HG03354 (cell line): ENCODE measurements at regions not wholly inside any gene's neighbourhood (a gene's known extent, or its start where the extent isn't known, plus 50 kb on each side); places are given as distances from the start of the nearest gene placed in this dataset.

Source experiments
- ATAC-seq: cut with Tn5 transposase; IDR thresholded peaks from one replicate; pipeline ENCODE4 v1.9.1; 2021; ENCODE audit warnings: mild to moderate bottlenecking; ENCODE audit not compliant: unreplicated experiment, poor library complexity, severe bottlenecking

DNA sequence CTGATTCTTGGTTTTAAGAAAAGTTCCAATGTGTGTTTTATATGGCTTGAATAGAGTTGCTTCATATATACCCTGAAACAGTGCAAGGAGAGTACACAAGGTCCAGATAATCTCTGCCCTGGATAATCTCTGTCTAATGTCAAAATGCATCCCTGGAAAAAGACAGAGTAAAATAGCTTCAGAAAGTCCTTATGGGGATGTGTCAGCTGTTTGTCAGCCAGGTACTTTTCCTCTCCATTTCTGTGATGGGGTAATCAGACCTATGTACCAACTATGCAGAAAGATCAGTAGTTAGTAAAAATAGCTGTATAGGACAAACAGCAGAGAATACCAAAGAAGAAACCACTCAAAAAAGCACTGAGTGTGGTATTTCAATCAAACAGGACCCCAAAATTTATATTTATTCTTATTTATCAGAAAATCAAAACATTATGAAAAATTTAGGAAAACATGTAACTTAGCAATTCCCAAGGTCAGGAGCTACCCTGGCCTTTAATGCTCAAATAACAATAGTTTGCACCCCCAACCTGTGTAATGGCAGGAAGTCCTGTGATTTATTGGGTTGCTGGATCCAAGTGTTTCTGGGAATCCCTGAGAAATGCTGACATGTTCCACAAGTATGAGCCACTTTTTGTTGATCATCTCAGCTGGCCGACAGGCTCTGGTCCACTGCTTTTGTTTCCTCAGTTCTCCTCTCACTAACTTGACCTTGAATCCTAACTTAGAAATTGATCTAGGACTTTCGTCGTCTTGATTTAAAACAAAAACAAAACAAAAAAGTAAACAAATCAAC, 69.6 kb downstream of the MDH1 start:
- no peak for ATAC-seq

DNA sequence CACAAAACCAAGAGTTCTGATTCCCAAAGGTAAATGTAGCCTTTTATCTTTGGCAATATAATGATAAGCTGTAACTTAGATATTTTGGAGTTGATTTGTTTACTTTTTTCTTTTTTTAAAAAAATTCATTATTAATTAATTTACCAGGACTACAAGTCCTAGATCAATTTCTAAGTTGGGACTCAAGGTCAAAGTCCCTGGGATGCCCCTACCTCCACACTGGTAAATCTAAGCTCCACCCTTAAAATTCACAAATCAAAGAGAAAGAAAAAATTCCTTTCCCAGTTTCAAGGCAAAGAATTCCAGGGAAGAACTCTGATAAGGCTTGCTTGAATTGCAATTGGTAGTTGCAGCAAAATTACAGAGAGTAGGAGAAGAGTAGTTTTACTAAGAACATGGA, 71.3 kb downstream of the MDH1 start:
- no peak for ATAC-seq

DNA sequence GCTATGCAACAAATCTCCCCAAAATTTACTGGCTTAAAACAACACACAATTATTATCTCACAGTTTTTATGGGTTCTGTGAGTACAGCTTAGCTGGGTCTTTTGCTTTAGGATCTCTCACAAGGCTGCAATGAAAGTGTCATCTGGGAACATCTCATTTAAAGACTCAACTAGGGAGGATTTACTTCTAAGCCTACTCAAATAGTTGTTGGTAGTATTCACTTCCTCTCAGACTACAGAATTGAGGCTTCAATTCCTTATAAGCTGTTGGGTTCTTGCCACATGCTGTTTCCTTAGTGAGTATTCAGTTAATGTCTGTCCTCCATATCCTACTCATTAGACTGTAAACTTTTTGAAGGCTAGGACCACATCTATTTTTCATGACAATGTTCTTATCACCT, 72.3 kb downstream of the MDH1 start:
- ATAC-seq: no peak

DNA sequence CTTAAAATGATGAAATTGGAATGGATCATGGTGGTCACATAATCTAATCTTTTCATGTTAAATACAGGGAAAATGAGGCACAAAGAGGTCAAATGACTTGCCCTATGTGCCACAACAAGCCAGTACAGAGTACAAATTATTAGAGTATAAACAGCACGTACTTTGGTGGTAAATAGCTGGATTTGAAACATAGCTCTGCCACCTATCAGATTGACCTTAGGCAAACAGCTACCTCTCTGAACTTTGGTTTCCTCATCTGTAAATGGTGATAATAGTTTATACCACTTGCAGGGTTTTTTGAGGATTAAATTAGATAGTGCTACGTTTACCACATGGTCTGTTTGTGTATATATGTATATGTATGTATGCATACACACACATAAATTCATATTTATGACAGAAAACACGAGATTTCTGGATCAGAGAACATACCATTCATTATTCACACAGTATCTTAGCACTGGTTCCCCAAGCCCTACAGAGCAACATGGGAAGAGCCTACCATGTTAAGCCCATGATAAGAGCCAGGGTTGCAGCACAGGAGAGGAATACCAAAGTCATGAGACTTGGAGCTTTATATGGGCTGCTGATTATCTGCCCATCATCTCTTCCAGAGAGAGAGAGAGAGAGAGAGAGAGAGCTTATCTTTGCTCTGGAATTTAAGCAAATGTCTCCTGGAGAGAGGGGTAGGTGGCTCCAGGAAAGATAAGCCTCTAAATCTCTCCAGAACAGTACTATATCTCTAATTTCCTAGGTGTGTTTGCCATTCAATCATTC, 73.5 kb downstream of the MDH1 start:
- no peak for ATAC-seq

DNA sequence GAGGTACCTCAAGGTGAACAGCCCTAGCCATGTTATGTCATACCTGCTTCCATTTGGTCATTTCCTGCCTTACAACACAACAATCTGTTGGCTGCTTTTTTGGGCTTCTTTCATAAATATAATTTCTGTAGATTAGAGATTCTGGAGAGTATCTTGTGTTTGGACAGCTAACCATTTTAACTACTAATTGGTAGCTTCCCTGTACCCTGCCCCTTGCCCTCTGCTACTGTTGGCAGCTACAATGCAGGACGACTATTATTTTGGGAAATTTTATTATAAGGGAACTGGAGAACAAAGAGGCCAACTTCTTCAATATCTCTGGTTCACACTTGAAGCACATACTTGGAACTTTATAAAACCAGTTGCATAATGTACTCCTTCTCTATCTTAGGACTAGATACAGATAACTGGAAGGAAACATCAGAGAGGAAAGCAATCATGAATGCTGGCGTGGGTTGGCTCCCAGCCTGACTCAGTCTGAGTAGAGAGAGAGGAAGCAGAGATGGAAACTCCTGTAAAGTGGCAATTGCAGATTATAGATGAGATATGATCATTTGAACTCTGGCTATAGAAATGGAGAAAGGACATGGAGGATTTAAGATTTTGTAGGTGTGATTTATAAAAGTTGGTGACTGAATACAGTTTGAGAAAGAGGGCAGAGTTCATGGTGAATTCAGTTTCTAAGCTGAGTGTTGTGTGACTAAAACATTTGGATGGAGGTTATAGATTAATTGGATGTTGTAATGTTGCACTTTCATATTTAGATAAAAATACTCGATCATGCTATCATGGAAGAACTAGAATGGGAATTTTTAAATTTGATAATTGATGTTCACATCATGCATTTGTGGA, 74.5 kb downstream of the MDH1 start:
- ATAC-seq: no peak

DNA sequence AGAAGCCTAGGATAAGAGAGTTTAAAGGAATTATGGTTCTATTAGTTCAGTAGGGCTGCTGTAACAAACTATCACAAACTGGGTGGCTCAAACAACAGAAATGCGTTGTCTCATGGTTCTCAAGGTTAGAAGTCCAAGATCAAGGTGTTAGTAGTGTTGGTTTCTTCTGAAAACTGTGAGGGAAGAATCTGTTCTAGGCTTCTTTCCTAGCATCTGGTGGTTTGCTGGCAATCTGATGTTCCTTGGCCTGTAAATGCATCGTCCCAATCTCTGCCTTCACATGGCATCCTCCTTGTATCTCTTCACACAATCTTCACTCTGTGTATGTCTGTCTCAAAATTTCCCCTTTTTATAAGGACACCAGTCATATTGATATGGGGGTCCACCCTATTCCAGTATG, 76.3 kb downstream of the MDH1 start:
- ATAC-seq: no peak

DNA sequence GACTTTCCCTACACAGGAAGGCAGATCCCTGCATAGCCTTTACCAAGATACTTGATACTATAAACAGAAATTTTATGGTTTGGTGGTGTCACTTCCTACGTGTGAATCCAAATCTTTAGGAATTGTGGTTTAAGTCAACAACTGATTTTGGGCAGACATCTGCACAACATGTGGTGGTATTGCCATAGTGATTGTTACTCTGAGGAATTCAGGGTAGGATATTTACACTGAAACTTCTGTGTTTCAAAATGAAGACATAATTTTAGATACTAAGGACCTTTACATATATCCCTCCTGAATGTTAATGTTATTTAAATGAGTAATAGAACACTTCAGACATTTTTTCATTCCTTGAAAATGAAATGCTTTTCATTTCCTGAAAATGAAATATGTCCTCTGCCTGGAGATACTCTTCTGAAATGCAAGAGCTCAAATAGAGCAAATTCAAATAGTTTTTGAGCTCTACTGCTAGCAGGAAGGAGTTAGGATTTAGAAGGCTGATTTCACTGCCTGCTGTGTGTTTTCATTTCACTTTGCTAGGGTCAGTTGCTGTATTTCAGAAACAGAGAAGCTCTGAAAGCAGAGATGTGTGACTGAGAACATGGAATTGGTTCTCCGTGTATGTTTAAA, 77.2 kb downstream of the MDH1 start:
- no peak for ATAC-seq

DNA sequence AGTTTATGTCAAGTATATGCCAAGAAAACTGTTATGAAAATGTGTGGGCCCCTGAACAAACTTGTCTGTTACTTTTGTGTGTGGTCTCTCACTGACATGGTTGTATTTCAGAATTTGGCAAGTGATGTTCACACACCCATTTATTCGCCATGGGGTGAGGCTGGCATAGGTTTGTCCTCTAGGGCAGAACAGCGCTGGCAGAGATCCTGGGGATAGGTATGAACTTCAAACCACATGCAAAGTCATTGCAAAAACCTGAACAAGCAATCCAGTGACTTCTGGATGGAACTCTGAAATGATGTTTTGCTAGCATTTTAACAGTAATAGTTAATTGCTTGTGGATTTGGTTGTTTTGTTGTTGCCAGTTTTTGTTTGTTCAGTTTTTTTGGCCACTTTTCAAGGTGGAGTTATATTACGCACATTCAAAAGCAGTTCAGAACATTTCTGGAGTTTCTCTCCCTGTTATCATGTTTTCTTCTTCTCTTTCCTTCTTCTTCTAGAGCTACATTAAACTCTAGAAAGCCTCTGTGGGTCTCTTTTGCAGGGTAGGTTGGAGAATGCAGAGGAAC, 78.5 kb downstream of the MDH1 start:
- ATAC-seq: no peak

DNA sequence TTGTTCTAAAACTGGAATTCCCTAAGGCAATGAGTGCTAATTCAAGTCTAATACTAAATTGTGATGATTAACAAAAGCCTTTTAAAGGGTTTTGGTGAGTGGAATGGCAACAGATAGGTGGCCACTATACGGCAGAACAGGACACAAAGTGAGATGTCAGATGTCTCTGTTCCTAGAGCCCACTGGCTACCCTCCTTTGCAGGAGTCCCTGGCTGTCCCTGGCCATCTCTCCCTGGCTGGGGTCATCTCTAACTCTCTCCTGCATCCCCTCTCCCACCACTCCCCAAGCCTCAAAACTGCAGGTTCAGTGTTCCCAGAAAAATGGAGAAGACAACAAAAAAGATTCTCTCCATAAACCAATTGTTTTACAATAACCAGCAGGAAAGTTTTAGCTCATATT, 79.2 kb downstream of the MDH1 start:
- no peak for ATAC-seq

DNA sequence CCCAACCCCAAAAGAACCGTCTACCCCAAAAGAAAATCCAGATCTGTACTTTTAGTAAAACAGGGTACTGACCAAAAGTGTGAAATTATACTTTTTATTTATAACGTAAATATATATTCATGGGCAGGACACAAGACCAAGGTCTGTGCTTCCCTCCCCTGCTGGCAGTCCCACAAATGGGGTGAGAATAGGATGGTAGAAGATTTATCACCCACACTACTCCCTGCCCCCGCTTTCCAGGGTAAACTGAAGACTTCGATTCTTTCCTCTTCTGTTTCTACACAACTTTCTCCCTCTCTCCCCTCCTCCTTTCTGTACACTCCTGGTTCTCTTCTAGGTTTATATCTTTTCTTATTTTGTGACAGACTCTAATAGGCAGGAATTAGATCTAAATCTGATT, 79.7 kb downstream of the MDH1 start:
- no peak for ATAC-seq

DNA sequence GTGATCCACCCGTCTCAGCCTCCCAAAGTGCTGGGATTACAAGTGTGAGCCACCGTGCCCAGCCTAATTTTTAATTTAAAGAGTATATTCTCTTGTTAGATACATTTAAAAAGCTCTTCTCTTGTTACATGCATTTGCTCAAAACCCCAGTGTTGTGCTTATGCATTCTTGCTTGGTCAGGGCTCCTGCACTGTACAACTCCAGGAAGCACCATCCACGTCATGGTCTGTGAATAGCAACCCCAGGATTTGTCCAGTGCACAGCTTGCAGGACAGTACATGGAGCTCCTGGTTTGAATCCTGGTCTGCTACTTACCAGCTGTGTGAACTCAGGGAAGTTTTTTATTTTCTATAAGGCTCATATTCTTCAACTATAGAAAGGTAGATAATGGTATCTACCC, 80.8 kb downstream of the MDH1 start:
- no peak for ATAC-seq

DNA sequence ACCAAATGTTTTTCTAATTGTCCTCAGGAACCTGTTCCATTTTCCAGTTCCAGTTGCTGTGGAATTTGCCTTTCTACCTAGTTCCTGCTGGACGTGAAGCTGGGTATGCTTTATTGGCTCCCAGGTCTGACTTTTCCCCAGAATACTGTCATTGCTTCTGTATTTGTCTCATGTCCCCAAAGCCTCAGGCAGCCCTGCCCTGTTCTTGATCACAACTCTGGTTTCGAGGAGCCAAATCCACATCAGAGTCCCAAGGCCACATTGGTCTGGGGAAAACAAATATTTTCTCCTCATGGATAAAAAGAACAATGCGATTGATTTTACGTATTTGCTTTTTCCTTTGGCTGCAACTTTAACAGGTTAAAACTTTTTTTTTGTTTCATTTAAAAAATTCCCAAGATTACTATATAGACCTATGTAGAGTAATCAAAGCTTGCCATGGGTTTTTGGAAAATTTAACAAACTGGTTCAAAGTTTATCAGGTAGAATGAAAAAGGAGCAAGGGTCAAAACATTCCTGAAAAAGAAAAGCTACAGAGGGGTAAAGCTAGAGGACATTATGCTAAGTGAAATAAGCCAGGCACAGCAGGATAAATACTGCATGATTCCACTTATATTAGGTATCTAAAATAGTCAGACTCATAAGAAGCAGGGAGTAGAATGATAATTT, 85.2 kb downstream of the MDH1 start:
- no peak for ATAC-seq

DNA sequence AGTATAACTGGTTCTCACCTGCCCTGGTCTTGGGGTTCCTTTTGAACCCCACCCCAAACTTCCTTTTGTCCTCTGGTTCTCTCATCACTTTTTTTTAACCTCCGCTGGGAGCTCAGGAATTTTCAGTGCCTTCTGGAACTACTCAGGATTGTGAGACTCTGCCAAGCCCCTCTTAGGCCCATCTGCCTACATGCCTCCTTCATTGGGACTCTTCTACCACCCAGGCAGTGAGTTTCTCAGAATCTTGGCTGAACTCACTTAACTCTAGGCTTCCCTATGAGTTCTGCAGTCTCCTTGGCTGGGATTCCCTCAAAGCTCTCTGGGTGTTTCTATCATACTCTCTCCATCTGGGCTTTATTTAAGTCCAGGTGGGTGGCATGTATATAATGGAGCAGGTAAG, 86.3 kb downstream of the MDH1 start:
- ATAC-seq: no peak

DNA sequence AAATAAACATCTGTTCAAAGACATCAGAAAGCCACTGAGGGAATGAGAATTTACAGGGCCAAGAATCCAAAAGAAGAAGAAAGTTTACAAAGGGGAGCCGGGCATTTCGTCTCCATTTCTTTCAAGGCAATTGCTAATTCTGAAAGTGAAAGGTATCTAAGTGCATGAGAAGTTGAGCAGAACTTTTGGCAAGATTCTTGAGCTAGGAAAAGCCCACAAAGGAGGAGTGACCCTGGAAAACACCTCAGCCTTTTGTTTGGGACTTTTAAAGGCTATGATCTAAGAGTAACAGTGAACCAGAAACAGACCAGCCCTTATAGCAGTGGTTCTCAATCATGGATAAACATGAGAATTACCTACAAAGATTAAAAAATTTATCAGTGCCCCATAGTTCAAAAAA, 87.4 kb downstream of the MDH1 start:
- ATAC-seq: no peak

DNA sequence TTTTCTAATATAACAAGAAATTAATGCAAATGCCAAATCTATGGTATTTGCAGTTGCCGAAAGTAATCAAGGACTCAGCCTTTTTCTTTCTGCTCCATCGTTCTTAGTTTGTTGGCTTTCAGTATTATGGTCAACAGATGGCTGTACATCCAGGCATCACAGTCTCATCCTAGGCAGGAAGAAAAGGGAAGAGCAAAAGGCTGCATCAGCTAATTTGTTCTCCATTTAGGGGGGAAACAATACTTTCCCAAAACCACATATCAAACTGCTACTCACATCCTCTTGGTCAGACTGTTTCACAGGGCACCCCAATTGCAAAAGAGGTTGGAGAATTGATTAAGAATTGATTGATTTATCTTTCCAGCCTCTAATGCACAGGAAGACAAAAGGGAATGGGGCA, 89.3 kb downstream of the MDH1 start:
- no peak for ATAC-seq

DNA sequence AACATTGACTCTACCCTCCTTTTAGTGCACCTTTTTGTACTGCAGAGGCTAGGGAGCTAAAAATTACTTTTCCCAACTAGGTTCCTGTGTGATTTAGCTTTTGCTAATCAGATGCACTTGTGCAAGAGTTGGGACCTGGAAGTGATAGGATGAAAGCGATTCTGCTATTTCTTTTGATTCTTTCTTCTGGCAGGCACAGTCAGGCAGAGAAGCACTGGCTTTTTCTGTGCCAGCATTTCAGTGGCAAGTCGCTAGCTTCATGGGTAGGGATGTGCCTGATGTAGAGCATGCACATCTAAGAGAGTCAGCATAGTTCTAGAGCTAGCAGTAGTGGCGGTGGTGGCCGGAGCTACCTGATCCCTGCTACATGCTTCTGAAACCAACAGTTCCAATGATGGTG, 89.8 kb downstream of the MDH1 start:
- no peak for ATAC-seq

DNA sequence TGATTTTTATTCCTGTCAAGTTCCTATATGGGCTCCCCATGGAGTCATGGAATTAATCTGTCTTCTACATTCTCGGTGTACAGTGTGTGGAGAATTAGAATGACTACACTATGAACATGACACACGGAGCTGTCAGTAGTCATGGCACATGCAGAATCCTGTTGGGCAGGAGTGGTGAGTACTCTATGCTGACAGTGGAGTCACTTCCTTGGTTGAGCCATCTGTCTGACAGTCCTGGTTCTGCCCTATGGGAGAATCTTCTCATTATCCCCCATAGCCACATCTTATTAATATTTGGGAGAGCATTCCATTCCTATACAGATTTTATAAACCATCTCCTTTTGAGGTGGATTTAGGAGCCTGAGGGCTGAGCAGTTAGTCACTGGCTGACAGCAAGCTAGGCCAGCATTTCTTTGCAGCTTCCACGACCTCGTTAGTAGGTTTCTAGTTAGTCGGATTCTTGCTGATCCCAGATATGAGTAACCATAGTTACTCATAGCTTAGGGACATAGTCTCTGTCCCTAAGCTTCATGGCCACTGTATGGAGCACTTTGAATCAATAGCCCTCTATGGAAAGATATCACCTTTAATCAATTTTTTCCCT, 90.6 kb downstream of the MDH1 start:
- no peak for ATAC-seq

DNA sequence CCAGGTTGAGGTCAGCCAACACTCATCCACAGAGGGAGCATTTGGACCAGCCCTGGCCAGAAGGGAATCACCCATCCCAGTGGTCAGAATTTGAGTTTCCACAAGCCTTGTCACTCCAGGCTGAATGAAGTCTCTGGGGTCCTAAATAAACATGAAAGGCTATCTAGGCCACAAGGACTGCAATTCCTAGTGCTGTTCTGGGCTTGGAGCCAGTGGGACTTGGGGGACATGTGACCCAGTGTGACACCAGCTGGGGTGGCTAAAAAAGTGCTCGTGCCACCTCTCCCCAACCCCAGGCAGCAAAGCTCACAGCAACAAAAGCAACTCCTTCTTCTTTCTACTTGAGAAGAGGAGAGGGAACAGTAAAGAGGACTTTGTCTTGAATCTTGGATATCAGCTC, 91.7 kb downstream of the MDH1 start:
- no peak for ATAC-seq

DNA sequence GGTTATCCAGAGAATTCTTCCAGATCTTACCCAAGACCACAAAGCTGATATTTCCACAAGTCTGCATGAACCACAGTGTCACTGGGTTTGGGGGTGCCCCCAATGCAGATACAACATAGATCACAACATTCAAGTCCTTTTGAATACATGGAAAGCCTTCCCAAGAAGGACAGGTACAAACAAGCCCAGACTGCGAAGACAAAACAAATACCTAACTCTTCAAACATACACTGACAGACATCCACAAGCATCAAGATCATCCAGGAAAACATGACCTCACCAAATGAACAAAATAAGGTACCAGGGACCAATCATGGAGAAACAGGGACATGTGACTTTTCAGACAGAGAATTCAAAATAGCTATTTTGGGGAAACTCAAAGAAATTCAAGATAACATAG, 93.1 kb downstream of the MDH1 start:
- no peak for ATAC-seq
